Esophagus muscularis mucosa (tissue), 4 donors: ENCODE measurements at regions not wholly inside any gene's neighbourhood (a gene's known extent, or its start where the extent isn't known, plus 50 kb on each side); places are given as distances from the start of the nearest gene placed in this dataset.

Experiments
- CTCF ChIP-seq, 3 experiments: fragments of 200-600 bp in 2 of 3; fragments of 450-650 bp in 1 of 3; sonication (generic) in 2 of 3; IDR thresholded peaks; one replicate each; pipeline ENCODE4 v1.5.1; 2017 to 2019; ENCODE audit warnings: antibody characterized with exemption in 3 of 3, mild to moderate bottlenecking in 2 of 3, moderate library complexity in 1 of 3
- EP300 ChIP-seq: sonication (generic); formaldehyde crosslinking; IDR thresholded peaks from one replicate; pipeline ENCODE4 v1.6.1; 2017; ENCODE audit warnings: antibody characterized with exemption
- POLR2A ChIP-seq: fragments of 450-650 bp; IDR thresholded peaks from one replicate; pipeline ENCODE4 v1.6.1; 2017; ENCODE audit warnings: antibody characterized with exemption, moderate library complexity, mild to moderate bottlenecking, low read depth
- POLR2AphosphoS5 ChIP-seq, 2 donors: sonication (generic); formaldehyde crosslinking; IDR thresholded peaks; one replicate each; pipeline ENCODE4 v1.6.1; 2017; ENCODE audit warnings: antibody characterized with exemption in 2 of 2

- TF ChIP-seq CTCF (IDR thresholded peaks at IDR 0.05) (no peak), POLR2AphosphoS5 (IDR thresholded peaks at IDR 0.05) (no peak), EP300 (no peak), POLR2A (no peak)
Observed at GRCh38 chr16:85549766-85550421, 63.2 kb upstream of the GSE1 start.
